ENCODE measurements at regions not wholly inside any gene's neighbourhood (a gene's known extent, or its start where the extent isn't known, plus 50 kb on each side); places are given as distances from the start of the nearest gene placed in this dataset.

- in situ Hi-C loops (cut with HindIII; ENCODE audit: low pct_unique_long_range_greater_than_20kb, low sequenced_read_pairs) (no loop called here), intact Hi-C loops (cut with micrococcal nuclease; ENCODE audit: unreplicated experiment) (no loop called here)
- H3K27ac ChIP-seq (ENCODE audit: low read length): no peak overlapping the region
- no peaks in the 10 kb centered on the region for H3K9me3 ChIP-seq (ENCODE audit: control insufficient read depth, insufficient read depth, low read depth, low read length)
- ChIA-PET POLR2A (no interaction called here), CTCF (no interaction called here)
- TF ChIP-seq POLR2AphosphoS5 (IDR thresholded peaks at IDR 0.05; ENCODE audit: low read depth, low read length) (no peak), REST (IDR thresholded peaks at IDR 0.05; ENCODE audit: insufficient read depth in 1 of 2, low read depth in 2 of 2, low read length in 1 of 2) (no peak), SIN3A (IDR thresholded peaks at IDR 0.05; ENCODE audit: borderline replicate concordance, insufficient read depth, low read depth, low read length) (no peak), TCF7L2 (IDR thresholded peaks at IDR 0.05; ENCODE audit: low read depth, low read length) (no peak)
- TF ChIP-seq, protein P1, sequence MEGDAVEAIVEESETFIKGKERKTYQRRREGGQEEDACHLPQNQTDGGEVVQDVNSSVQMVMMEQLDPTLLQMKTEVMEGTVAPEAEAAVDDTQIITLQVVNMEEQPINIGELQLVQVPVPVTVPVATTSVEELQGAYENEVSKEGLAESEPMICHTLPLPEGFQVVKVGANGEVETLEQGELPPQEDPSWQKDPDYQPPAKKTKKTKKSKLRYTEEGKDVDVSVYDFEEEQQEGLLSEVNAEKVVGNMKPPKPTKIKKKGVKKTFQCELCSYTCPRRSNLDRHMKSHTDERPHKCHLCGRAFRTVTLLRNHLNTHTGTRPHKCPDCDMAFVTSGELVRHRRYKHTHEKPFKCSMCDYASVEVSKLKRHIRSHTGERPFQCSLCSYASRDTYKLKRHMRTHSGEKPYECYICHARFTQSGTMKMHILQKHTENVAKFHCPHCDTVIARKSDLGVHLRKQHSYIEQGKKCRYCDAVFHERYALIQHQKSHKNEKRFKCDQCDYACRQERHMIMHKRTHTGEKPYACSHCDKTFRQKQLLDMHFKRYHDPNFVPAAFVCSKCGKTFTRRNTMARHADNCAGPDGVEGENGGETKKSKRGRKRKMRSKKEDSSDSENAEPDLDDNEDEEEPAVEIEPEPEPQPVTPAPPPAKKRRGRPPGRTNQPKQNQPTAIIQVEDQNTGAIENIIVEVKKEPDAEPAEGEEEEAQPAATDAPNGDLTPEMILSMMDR (IDR thresholded peaks at IDR 0.05): no peak
- no peak overlapping the region for H3K4me3 ChIP-seq (ENCODE audit: low read depth in 2 of 2, low read length in 2 of 2)
- BruUV-seq (replicated peaks): no TSS peak
- DNase-seq (ENCODE audit: low read depth, low spot score): no peak
- ATAC-seq: no peak
- no peaks in the 10 kb centered on the region for H3K27me3 ChIP-seq (ENCODE audit: control insufficient read depth, insufficient read depth, low read length)
- no peaks in the 10 kb centered on the region for H3K4me1 ChIP-seq (ENCODE audit: control insufficient read depth, insufficient read depth, low read length)
- no peaks in the 10 kb centered on the region for H3K36me3 ChIP-seq (ENCODE audit: control insufficient read depth, insufficient read depth, low read length)
Measured at GRCh38 chr11:82009133-82009532, 724.5 kb downstream of the FAM181B start.

GRCh38 chr11:82007521-82007920 is 726.1 kb downstream of the FAM181B start:
- H3K4me1 ChIP-seq (ENCODE audit: control insufficient read depth, insufficient read depth, low read length): no peaks in the 10 kb centered on the region
- DNase-seq (ENCODE audit: low read depth, low spot score) (no peak), ATAC-seq (no peak)
- no peaks in the 10 kb centered on the region for H3K9me3 ChIP-seq (ENCODE audit: control insufficient read depth, insufficient read depth, low read depth, low read length)
- ChIA-PET POLR2A (no interaction called here), CTCF (no interaction called here)
- no peaks in the 10 kb centered on the region for H3K27me3 ChIP-seq (ENCODE audit: control insufficient read depth, insufficient read depth, low read length)
- H3K27ac ChIP-seq (ENCODE audit: low read length): no peak overlapping the region
- no TSS peak for BruUV-seq (replicated peaks)
- no peaks in the 10 kb centered on the region for H3K36me3 ChIP-seq (ENCODE audit: control insufficient read depth, insufficient read depth, low read length)
- no peak for TF ChIP-seq SIN3A (IDR thresholded peaks at IDR 0.05; ENCODE audit: borderline replicate concordance, insufficient read depth, low read depth, low read length)
- in situ Hi-C loops (cut with HindIII; ENCODE audit: low pct_unique_long_range_greater_than_20kb, low sequenced_read_pairs): no loop called here
- no peak overlapping the region for H3K4me3 ChIP-seq (ENCODE audit: low read depth in 2 of 2, low read length in 2 of 2)
- intact Hi-C loops (cut with micrococcal nuclease; ENCODE audit: unreplicated experiment): no loop called here

DNA sequence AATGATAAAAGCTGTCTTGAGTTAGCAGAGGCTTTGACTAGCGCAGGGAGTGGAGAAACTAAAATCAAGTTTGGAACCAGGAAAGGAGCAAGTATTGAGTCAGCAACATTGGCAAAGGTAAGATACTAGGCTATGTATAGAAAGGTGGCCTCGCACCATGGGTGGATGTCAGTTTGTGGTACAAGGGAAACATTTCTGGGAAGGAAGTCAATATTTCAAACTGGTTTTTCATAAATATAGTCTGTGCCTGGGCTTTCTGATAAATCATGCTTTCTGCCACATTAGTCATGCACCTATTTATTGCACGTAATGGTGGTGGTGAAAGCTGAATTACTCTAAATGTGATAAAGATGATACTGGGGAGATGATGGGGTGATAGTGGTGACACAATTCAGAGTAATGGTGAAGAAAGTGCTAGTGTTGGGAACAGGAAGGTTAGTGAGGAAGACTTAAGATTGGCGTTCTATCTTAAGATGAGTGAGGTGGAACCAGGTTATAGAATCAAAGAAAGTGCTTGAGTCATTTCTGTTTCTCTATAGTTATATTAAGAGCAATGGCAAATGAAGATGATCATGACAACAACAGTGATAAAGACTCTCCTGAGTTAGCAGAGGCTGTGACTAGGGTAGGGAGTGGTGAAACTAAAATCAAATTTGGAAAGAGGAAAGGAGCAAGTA is 729.0 kb downstream of the FAM181B start:
- DNase-seq (ENCODE audit: low read depth, low spot score) (no peak), ATAC-seq (no peak)
- Histone ChIP-seq H3K4me3 (ENCODE audit: low read depth in 2 of 2, low read length in 2 of 2) (no peak overlapping the region), H3K4me1 (ENCODE audit: control insufficient read depth, insufficient read depth, low read length) (no peaks in the 10 kb centered on the region), H3K9me3 (ENCODE audit: control insufficient read depth, insufficient read depth, low read depth, low read length) (no peaks in the 10 kb centered on the region), H3K27me3 (ENCODE audit: control insufficient read depth, insufficient read depth, low read length) (no peaks in the 10 kb centered on the region), H3K27ac (ENCODE audit: low read length) (no peak overlapping the region), H3K36me3 (ENCODE audit: control insufficient read depth, insufficient read depth, low read length) (no peaks in the 10 kb centered on the region)
- no TSS peak for BruUV-seq (replicated peaks)
- POLR2A ChIA-PET: no interaction called here
- TF ChIP-seq REST (IDR thresholded peaks at IDR 0.05; ENCODE audit: insufficient read depth in 1 of 2, low read depth in 2 of 2, low read length in 1 of 2) (no peak), TCF7L2 (IDR thresholded peaks at IDR 0.05; ENCODE audit: low read depth, low read length) (no peak), SIN3A (IDR thresholded peaks at IDR 0.05; ENCODE audit: borderline replicate concordance, insufficient read depth, low read depth, low read length) (no peak), POLR2AphosphoS5 (IDR thresholded peaks at IDR 0.05; ENCODE audit: low read depth, low read length) (no peak)
- TF ChIP-seq, protein P1 (IDR thresholded peaks at IDR 0.05): no peak
- intact Hi-C loops (cut with micrococcal nuclease; ENCODE audit: unreplicated experiment) (no loop called here), in situ Hi-C loops (cut with HindIII; ENCODE audit: low pct_unique_long_range_greater_than_20kb, low sequenced_read_pairs) (no loop called here)
- CTCF ChIA-PET: no interaction called here

All from Panc1 (cell line).